ENCODE measurements at regions not wholly inside any gene's neighbourhood (a gene's known extent, or its start where the extent isn't known, plus 50 kb on each side); places are given as distances from the start of the nearest gene placed in this dataset.

DNA sequence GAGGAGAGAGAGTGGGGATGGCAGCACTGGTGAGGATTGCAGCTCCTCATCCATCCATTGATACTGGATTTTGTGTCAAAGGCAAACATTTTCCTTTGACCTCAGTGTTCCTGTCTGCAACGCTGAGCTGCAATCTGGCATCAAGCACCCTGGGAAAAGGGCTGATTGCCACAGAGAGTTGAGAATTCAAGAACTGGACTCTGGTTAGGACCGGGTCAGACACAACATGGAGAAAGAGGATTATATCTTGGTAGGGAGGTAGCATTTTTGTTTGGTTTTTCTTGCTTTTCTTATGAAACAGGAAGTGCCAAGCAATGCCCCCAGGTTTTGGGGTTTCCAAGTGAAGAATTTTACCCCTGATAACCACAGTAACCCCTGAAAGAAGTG lies 81.9 kb upstream of the PKDCC start:
- no peak for DNase-seq
- Mint-ChIP-seq H3K4me3 (no peak overlapping the region), H3K4me1 (peaks cover 7% of the 10 kb centered on the region), H3K27me3 (ENCODE audit: low read depth in 3 of 3) (peaks cover 0 to 9% (median 4%) of the 10 kb centered on the region in 3 donors), H3K9me3 (peaks cover 0 to 2% (median 0%) of the 10 kb centered on the region in 7 donors), H3K27ac (peak overlapping the region in 1 of 7 donors; percentile 28), H3K36me3 (no peaks in the 10 kb centered on the region)
- intact Hi-C loops (cut with micrococcal nuclease): no loop called here
- Histone ChIP-seq H2AFZ (ENCODE audit: insufficient read depth, low read depth, low read length, poor library complexity, severe bottlenecking) (no peak overlapping the region), H3K4me3 (replicated peaks in 1 of 3; ENCODE audit: low read depth in 2 of 3, low read length in 3 of 3) (no peak overlapping the region), H3K79me2 (ENCODE audit: insufficient read depth, low read length) (no peaks in the 10 kb centered on the region), H3K36me3 (replicated peaks in 1 of 2; ENCODE audit: control insufficient read depth in 1 of 2, insufficient read depth in 2 of 2, low read length in 2 of 2) (no peaks in the 10 kb centered on the region), H3K9me3 (replicated peaks in 1 of 2; ENCODE audit: control insufficient read depth in 1 of 2, insufficient read depth in 1 of 2, low read length in 2 of 2) (no peaks in the 10 kb centered on the region), H3K27me3 (ENCODE audit: control insufficient read depth in 2 of 2, insufficient read depth in 2 of 2, low read length in 2 of 2) (no peaks in the 10 kb centered on the region), H4K20me1 (ENCODE audit: insufficient read depth, low read length) (no peaks in the 10 kb centered on the region), H3K4me1 (ENCODE audit: control insufficient read depth in 1 of 2, insufficient read depth in 2 of 2, low read length in 2 of 2) (peaks cover 11 to 22% of the 10 kb centered on the region in 2 donors), H3K4me2 (replicated peaks; ENCODE audit: extremely low read depth, low read length, poor library complexity, severe bottlenecking) (no peak overlapping the region), H3K9ac (ENCODE audit: insufficient read depth, low read length, poor library complexity, severe bottlenecking) (no peak overlapping the region), H3K27ac (ENCODE audit: low read depth in 1 of 2, low read length in 2 of 2) (no peak overlapping the region)
- TF ChIP-seq, protein P1, sequence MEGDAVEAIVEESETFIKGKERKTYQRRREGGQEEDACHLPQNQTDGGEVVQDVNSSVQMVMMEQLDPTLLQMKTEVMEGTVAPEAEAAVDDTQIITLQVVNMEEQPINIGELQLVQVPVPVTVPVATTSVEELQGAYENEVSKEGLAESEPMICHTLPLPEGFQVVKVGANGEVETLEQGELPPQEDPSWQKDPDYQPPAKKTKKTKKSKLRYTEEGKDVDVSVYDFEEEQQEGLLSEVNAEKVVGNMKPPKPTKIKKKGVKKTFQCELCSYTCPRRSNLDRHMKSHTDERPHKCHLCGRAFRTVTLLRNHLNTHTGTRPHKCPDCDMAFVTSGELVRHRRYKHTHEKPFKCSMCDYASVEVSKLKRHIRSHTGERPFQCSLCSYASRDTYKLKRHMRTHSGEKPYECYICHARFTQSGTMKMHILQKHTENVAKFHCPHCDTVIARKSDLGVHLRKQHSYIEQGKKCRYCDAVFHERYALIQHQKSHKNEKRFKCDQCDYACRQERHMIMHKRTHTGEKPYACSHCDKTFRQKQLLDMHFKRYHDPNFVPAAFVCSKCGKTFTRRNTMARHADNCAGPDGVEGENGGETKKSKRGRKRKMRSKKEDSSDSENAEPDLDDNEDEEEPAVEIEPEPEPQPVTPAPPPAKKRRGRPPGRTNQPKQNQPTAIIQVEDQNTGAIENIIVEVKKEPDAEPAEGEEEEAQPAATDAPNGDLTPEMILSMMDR (IDR thresholded peaks at IDR 0.05): no peak
- 63% methylated on average over 2 of the region's 2 CpGs for WGBS (ENCODE audit: insufficient coverage)

DNA sequence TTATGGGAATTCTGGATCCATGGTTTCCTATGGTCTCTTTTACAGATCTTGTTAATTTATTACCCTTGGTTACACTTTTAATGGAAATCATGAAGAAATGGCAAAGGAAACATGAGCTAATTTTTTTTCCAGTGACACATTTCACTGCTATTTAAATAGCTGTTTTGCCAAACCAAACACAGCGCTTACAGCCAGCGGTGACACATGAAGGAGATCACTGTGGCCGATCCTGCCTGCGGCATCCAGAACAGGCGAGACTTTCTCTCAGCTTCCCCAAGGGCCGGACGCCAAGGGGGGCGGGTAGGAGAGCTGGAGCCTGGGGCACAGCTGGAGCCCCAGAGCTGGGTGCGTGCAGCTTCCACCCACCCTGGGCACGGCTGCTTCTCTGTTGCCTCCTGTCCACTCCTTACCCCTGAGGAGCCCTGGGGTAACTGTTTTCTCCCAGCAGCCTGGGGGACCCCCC lies 81.4 kb upstream of the PKDCC start:
- Mint-ChIP-seq H3K4me3 (no peak overlapping the region), H3K27me3 (ENCODE audit: low read depth in 3 of 3) (peaks cover 0 to 9% (median 4%) of the 10 kb centered on the region in 3 donors), H3K27ac (peak overlapping the region in 2 of 7 donors; percentile 28 to 65), H3K36me3 (no peaks in the 10 kb centered on the region), H3K9me3 (peaks cover 0 to 2% (median 0%) of the 10 kb centered on the region in 7 donors), H3K4me1 (peaks cover 7% of the 10 kb centered on the region)
- intact Hi-C loops (cut with micrococcal nuclease): no loop called here
- no peaks in the 10 kb centered on the region for H4K20me1 ChIP-seq (ENCODE audit: insufficient read depth, low read length)
- H2AFZ ChIP-seq (ENCODE audit: insufficient read depth, low read depth, low read length, poor library complexity, severe bottlenecking): no peak overlapping the region
- TF ChIP-seq, protein P1 (IDR thresholded peaks at IDR 0.05): no peak
- WGBS (ENCODE audit: insufficient coverage): 88% methylated on average over 9 of the region's 10 CpGs
- no peaks in the 10 kb centered on the region for H3K36me3 ChIP-seq (replicated peaks in 1 of 2; ENCODE audit: control insufficient read depth in 1 of 2, insufficient read depth in 2 of 2, low read length in 2 of 2)
- peak overlapping the region in 1 of 2 donors; percentile 31 for H3K27ac ChIP-seq (ENCODE audit: low read depth in 1 of 2, low read length in 2 of 2)
- no peaks in the 10 kb centered on the region for H3K79me2 ChIP-seq (ENCODE audit: insufficient read depth, low read length)
- no peaks in the 10 kb centered on the region for H3K27me3 ChIP-seq (ENCODE audit: control insufficient read depth in 2 of 2, insufficient read depth in 2 of 2, low read length in 2 of 2)
- no peaks in the 10 kb centered on the region for H3K9me3 ChIP-seq (replicated peaks in 1 of 2; ENCODE audit: control insufficient read depth in 1 of 2, insufficient read depth in 1 of 2, low read length in 2 of 2)
- peak in 2 of 3 donors; percentile 3 to 10 for DNase-seq
- peaks cover 11 to 22% of the 10 kb centered on the region in 2 donors for H3K4me1 ChIP-seq (ENCODE audit: control insufficient read depth in 1 of 2, insufficient read depth in 2 of 2, low read length in 2 of 2)
- no peak overlapping the region for H3K9ac ChIP-seq (ENCODE audit: insufficient read depth, low read length, poor library complexity, severe bottlenecking)
- H3K4me2 ChIP-seq (replicated peaks; ENCODE audit: extremely low read depth, low read length, poor library complexity, severe bottlenecking): no peak overlapping the region
- H3K4me3 ChIP-seq (replicated peaks in 1 of 3; ENCODE audit: low read depth in 2 of 3, low read length in 3 of 3): no peak overlapping the region
